Uterus (tissue), 3 donors: ENCODE measurements at regions not wholly inside any gene's neighbourhood (a gene's known extent, or its start where the extent isn't known, plus 50 kb on each side); places are given as distances from the start of the nearest gene placed in this dataset.

ENCODE experiments used
- DNase-seq, 2 donors: peaks; one replicate each; pipeline ENCODE4 v3.0.0-alpha.2; 2019 to 2020
- H3K27ac ChIP-seq, 2 donors: fragments of 200-600 bp; sonication (generic); 1 replicate in 1 of 2; 2 replicates in 1 of 2; pipeline ENCODE4 v1.5.1; 2016 to 2018
- H3K27me3 ChIP-seq, 2 donors: fragments of 200-600 bp; sonication (generic); one replicate each; pipeline ENCODE4 v1.5.1; 2018 to 2019; ENCODE audit warnings: control low read depth in 1 of 2
- H3K36me3 ChIP-seq, 2 donors: fragments of 200-600 bp; sonication (generic); one replicate each; pipeline ENCODE4 v1.5.1; 2019; ENCODE audit warnings: control low read depth in 1 of 2
- H3K4me1 ChIP-seq, 2 donors: fragments of 200-600 bp; sonication (generic); one replicate each; pipeline ENCODE4 v1.5.1; 2018 to 2019; ENCODE audit warnings: control low read depth in 1 of 2
- H3K4me3 ChIP-seq, 2 donors: fragments of 200-600 bp; sonication (generic); 1 replicate in 1 of 2; 2 replicates in 1 of 2; pipeline ENCODE4 v1.5.1; 2018 to 2019; ENCODE audit warnings: mild to moderate bottlenecking in 1 of 2
- H3K9me3 ChIP-seq, 2 donors: fragments of 200-600 bp; sonication (generic); one replicate each; pipeline ENCODE4 v1.5.1; 2019; ENCODE audit warnings: control low read depth in 1 of 2
- CTCF ChIP-seq, 4 experiments: fragments of 200-600 bp in 2 of 4; fragments of 450-650 bp in 2 of 4; sonication (generic) in 2 of 4; IDR thresholded peaks; one replicate each; pipeline ENCODE4 v1.5.1; 2016 to 2019; ENCODE audit warnings: antibody characterized with exemption in 4 of 4, mild to moderate bottlenecking in 2 of 4, moderate library complexity in 1 of 4
- POLR2A ChIP-seq, 2 donors: fragments of 450-650 bp; IDR thresholded peaks; one replicate each; pipeline ENCODE4 v1.6.1; 2016; ENCODE audit warnings: antibody characterized with exemption in 2 of 2, mild to moderate bottlenecking in 1 of 2, moderate library complexity in 1 of 2
- intact Hi-C: fragments of 100-400 bp; cut with DNase I; formaldehyde crosslinking; loops from one replicate; pipeline ENCODE4 v1.15.1; 2023; ENCODE audit warnings: low total_unique reads
- donor health status: DM: yes; HTN: yes; CAD: no.

DNA sequence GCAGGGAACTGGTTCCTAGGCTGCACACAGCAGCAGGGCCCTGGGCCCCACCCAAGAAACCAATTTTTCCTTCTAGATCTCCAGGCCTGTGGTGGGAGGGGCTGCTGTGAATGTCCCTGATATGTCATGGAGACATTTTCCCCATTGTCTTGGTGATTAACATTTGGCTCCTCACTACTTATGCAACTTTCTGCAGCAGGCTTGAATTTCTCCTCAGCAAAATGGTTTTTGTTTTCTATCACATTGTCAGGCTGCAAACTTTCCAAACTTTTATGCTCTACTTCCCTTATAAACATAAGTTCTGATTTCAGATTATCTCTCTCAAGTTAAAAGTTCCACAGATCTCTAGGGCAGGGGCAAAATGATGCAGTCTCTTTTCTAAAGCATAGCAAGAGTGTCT lies 310.2 kb upstream of the PCDH20 start:
- no peaks in the 10 kb centered on the region for H3K27me3 ChIP-seq
- no peaks in the 10 kb centered on the region for H3K9me3 ChIP-seq
- no peak for DNase-seq
- H3K36me3 ChIP-seq, result no peaks in the 10 kb centered on the region
- intact Hi-C loops, result no loop called here
- TF ChIP-seq POLR2A (IDR thresholded peaks at IDR 0.05) (no peak), CTCF (IDR thresholded peaks at IDR 0.05) (no peak)
- H3K27ac ChIP-seq, result no peak overlapping the region
- no peak overlapping the region for H3K4me3 ChIP-seq
- H3K4me1 ChIP-seq, result peaks cover 0 to 3% of the 10 kb centered on the region in 2 donors

DNA sequence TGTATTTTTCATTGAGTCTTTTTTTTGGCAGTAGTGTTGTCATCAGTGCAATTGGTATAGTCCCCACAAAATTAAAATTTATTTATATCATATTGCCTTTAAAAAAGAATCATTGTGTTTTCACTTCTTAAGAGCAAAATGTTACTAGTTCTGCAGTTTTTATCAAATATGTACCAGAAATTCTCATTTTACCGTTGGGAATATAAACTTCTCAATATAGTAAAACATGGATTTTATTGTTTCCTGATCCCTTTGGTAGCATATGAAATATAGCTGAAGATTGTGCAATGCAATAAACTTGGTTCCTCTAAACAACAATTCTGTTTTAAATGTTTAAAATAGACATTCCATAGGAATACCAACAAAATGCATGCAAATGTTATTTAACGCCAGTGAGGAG lies 306.5 kb upstream of the PCDH20 start:
- H3K27me3 ChIP-seq, result no peaks in the 10 kb centered on the region
- TF ChIP-seq CTCF (IDR thresholded peaks at IDR 0.05), result no peak
- TF ChIP-seq POLR2A (IDR thresholded peaks at IDR 0.05), result no peak
- no peak for DNase-seq
- H3K4me1 ChIP-seq, result no peaks in the 10 kb centered on the region
- H3K4me3 ChIP-seq, result no peak overlapping the region
- H3K27ac ChIP-seq, result no peak overlapping the region
- H3K36me3 ChIP-seq, result no peaks in the 10 kb centered on the region
- intact Hi-C loops, result no loop called here
- H3K9me3 ChIP-seq, result no peaks in the 10 kb centered on the region

DNA sequence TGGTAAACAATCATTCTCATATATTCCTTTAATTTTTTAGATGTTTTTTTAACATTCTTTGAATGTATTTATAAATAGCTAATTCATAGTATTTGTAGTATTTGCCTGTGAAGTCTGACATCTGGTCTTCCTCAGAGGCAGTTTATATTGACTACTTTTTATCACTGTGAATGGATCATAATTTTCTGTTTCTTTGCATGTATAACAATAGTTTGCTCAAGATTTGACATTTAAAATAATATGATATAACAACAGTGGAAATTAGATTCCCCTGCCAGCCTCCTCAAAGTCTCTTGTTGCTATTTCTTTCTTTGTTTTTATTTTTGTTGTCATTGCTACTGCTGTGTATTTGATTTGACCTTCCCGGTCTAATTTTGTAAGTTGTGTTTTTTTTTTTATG lies 297.0 kb upstream of the PCDH20 start:
- H3K27me3 ChIP-seq, result no peaks in the 10 kb centered on the region
- intact Hi-C loops, result no loop called here
- H3K4me1 ChIP-seq, result no peaks in the 10 kb centered on the region
- no peak overlapping the region for H3K27ac ChIP-seq
- TF ChIP-seq CTCF (IDR thresholded peaks at IDR 0.05) (no peak), POLR2A (IDR thresholded peaks at IDR 0.05) (no peak)
- H3K4me3 ChIP-seq, result no peak overlapping the region
- H3K36me3 ChIP-seq, result no peaks in the 10 kb centered on the region
- no peaks in the 10 kb centered on the region for H3K9me3 ChIP-seq
- no peak for DNase-seq

DNA sequence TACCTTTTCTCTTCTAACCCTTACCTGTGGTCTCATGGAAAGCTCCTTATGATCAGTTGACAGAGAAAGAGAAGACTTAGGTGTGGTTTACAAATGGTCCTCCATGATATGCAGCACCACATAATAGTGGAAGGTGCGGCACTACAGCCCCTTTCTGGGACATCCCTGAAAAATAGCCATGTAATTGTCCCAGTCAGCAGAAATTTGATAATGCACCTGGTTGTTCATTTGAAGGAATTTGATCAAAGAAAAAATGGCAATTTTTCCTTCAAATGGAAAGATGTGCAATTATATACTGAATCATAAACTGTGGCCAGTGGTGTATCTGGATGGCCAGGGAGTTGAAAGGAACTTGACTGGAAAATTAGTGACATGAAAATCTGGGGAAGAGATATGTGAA lies 293.6 kb upstream of the PCDH20 start:
- H3K4me1 ChIP-seq, result no peaks in the 10 kb centered on the region
- DNase-seq, result no peak
- H3K27me3 ChIP-seq, result no peaks in the 10 kb centered on the region
- no peak overlapping the region for H3K27ac ChIP-seq
- intact Hi-C loops, result no loop called here
- H3K36me3 ChIP-seq, result no peaks in the 10 kb centered on the region
- no peak for TF ChIP-seq POLR2A (IDR thresholded peaks at IDR 0.05)
- no peak for TF ChIP-seq CTCF (IDR thresholded peaks at IDR 0.05)
- no peaks in the 10 kb centered on the region for H3K9me3 ChIP-seq
- H3K4me3 ChIP-seq, result no peak overlapping the region

DNA sequence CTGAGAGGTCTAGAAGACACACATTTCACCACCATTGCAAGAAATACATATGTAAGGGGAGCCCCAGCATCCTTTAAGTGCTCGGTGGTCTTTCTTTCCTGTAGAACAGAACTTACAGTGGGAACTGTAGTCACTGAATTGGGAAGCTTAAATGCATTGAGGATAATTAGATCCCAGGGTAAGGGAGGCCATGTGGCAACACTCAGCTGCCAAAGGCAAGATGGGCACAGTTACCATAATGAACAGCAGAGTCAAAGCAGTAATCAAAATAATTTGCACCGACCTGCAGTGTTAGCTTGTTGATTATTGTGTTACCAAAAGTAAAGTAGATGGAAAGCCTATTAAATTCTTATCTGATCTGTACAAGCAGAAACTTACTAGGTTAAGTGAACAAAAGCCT lies 291.2 kb upstream of the PCDH20 start:
- no peaks in the 10 kb centered on the region for H3K4me1 ChIP-seq
- DNase-seq, result no peak
- H3K27ac ChIP-seq, result no peak overlapping the region
- intact Hi-C loops, result no loop called here
- TF ChIP-seq POLR2A (IDR thresholded peaks at IDR 0.05) (no peak), CTCF (IDR thresholded peaks at IDR 0.05) (no peak)
- H3K4me3 ChIP-seq, result no peak overlapping the region
- no peaks in the 10 kb centered on the region for H3K27me3 ChIP-seq
- no peaks in the 10 kb centered on the region for H3K9me3 ChIP-seq
- no peaks in the 10 kb centered on the region for H3K36me3 ChIP-seq
